Brain microvascular endothelial cell (primary cell): ENCODE measurements at regions not wholly inside any gene's neighbourhood (a gene's known extent, or its start where the extent isn't known, plus 50 kb on each side); places are given as distances from the start of the nearest gene placed in this dataset.
A peak's percentile ranks its signal among the peaks of the same experiment; 100 is the strongest.

Experiments used
- DNase-seq: peaks from one replicate; pipeline ENCODE4 v3.0.0-alpha.2; 2020
- H3K27ac ChIP-seq: fragments of 250-450 bp; sonication (Bioruptor Pico); 2 replicates; pipeline ENCODE4 v1.5.1; 2020; ENCODE audit warnings: mild to moderate bottlenecking, moderate library complexity
- H3K27me3 ChIP-seq: fragments of 250-450 bp; sonication (Bioruptor Pico); replicated peaks from 2 replicates; pipeline ENCODE4 v1.5.1; 2020; ENCODE audit warnings: mild to moderate bottlenecking
- H3K36me3 ChIP-seq: fragments of 250-450 bp; sonication (Bioruptor Pico); replicated peaks from 2 replicates; pipeline ENCODE4 v1.5.1; 2020; ENCODE audit warnings: mild to moderate bottlenecking
- H3K4me3 ChIP-seq: 2 replicates; pipeline ENCODE4 v1.5.1; 2011; ENCODE audit warnings: low read depth, mild to moderate bottlenecking, control low read depth, low read length, moderate library complexity
- in situ Hi-C: cut with HindIII; loops from 2 replicates; pipeline ENCODE4 v1.10.0; 2017; ENCODE audit warnings: low sequenced_read_pairs, low pct_ligation_motif_present
- TF ChIP-seq, protein P1 (sequence below): IDR thresholded peaks from 2 replicates; pipeline ENCODE4 v1.5.1; 2011; ENCODE audit warnings: low read depth, mild to moderate bottlenecking, moderate library complexity, low read length, control low read depth, inconsistent platforms; ENCODE audit errors: missing control alignments

- Histone ChIP-seq H3K36me3 (no peaks in the 10 kb centered on the region), H3K27me3 (no peaks in the 10 kb centered on the region), H3K4me3 (no peak overlapping the region), H3K27ac (no peak overlapping the region)
- DNase-seq: no peak
- TF ChIP-seq, protein P1, sequence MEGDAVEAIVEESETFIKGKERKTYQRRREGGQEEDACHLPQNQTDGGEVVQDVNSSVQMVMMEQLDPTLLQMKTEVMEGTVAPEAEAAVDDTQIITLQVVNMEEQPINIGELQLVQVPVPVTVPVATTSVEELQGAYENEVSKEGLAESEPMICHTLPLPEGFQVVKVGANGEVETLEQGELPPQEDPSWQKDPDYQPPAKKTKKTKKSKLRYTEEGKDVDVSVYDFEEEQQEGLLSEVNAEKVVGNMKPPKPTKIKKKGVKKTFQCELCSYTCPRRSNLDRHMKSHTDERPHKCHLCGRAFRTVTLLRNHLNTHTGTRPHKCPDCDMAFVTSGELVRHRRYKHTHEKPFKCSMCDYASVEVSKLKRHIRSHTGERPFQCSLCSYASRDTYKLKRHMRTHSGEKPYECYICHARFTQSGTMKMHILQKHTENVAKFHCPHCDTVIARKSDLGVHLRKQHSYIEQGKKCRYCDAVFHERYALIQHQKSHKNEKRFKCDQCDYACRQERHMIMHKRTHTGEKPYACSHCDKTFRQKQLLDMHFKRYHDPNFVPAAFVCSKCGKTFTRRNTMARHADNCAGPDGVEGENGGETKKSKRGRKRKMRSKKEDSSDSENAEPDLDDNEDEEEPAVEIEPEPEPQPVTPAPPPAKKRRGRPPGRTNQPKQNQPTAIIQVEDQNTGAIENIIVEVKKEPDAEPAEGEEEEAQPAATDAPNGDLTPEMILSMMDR: no peak
- in situ Hi-C loops: no loop called here
Measured at GRCh38 chr16:55411231-55411630, 67.8 kb upstream of the MMP2 start.

DNA sequence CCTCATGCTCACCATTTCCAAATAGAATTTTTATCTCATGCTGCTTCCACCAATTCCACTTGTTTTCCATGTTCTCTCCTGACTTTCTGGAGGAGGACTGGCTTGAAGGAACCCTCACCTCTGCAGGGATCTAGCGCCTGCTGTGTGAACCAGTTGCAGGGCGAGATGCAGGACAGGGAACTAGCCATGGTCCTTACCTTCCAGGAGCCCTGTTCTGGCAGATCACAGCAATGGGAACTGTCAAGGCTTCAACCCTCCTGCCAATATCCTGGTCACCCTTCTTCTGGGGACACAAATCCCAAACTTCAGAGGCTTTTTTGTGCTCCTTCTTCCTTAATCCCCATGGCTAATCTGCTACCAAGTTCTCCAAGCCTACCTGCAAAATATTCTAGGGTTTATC lies 60.4 kb upstream of the MMP2 start:
- no peaks in the 10 kb centered on the region for H3K36me3 ChIP-seq
- peak; percentile 18 for DNase-seq
- no peaks in the 10 kb centered on the region for H3K27me3 ChIP-seq
- in situ Hi-C loops: no loop called here
- no peak overlapping the region for H3K27ac ChIP-seq
- no peak overlapping the region for H3K4me3 ChIP-seq
- TF ChIP-seq, protein P1: no peak

DNA sequence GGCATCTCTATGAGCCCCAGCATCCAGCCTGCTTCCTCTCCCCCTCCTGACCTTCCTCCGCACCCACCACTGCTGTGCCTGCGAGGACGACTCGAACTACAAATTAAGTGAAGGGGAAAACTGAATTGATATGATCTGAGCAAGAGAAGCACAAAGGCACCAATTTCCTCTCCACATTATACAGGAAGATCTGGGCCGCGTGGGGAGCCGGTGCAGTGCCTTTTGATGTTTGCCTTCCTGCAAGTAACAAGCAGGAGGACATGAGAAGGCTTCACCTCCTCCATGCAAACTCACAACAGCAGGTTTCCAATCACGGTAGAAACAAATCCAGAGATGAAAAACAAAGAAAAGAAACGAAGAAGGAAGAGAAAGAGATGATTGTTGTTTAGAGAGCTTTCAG lies 57.8 kb upstream of the MMP2 start:
- in situ Hi-C loops: no loop called here
- H3K4me3 ChIP-seq: no peak overlapping the region
- TF ChIP-seq, protein P1: no peak

DNA sequence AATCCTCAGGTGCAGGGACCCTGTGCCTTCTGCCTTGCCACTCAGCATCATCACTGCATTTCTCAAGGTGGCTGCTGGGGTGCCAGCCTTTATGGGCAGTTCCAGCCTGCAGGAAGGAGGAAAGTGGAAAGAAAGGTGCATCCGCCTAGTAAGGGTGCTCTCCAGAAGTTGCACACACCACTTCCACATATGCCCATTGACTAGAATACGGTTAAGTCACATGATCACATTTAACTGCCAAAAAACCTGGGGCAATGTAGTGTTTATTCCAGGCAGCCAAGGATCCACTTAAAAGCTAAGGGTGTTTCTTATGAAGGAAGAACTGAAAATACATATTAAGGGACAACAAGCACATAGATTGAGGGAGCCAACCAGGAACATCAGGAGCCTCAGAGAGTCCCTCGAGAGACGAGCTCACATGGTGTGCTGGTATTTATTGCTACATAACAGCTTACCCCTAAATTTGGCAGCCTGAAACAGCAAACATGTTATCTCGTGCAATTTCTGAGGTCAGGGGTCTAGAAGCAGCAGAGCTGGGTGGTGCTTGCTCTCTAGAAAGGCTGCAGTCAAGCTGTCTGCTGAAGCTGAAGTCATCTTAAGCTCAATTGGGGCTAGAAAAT lies 52.0 kb upstream of the MMP2 start:
- Histone ChIP-seq H3K27me3 (no peaks in the 10 kb centered on the region), H3K36me3 (no peaks in the 10 kb centered on the region), H3K27ac (no peak overlapping the region), H3K4me3 (no peak overlapping the region)
- no peak for DNase-seq
- in situ Hi-C loops: loop anchor here (25.0 kb wide), 1 partner anchor 410 kb away; the partner anchor contains the start of gene CES1
- TF ChIP-seq, protein P1: no peak

More for the DNA sequence above, 57.8 kb upstream of the MMP2 start:
- H3K36me3 ChIP-seq: no peaks in the 10 kb centered on the region
- H3K27me3 ChIP-seq: no peaks in the 10 kb centered on the region
- no peak overlapping the region for H3K27ac ChIP-seq
- DNase-seq: no peak
